ENCODE measurements at regions not wholly inside any gene's neighbourhood (a gene's known extent, or its start where the extent isn't known, plus 50 kb on each side); places are given as distances from the start of the nearest gene placed in this dataset.

- TF ChIP-seq, protein P1, sequence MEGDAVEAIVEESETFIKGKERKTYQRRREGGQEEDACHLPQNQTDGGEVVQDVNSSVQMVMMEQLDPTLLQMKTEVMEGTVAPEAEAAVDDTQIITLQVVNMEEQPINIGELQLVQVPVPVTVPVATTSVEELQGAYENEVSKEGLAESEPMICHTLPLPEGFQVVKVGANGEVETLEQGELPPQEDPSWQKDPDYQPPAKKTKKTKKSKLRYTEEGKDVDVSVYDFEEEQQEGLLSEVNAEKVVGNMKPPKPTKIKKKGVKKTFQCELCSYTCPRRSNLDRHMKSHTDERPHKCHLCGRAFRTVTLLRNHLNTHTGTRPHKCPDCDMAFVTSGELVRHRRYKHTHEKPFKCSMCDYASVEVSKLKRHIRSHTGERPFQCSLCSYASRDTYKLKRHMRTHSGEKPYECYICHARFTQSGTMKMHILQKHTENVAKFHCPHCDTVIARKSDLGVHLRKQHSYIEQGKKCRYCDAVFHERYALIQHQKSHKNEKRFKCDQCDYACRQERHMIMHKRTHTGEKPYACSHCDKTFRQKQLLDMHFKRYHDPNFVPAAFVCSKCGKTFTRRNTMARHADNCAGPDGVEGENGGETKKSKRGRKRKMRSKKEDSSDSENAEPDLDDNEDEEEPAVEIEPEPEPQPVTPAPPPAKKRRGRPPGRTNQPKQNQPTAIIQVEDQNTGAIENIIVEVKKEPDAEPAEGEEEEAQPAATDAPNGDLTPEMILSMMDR (IDR thresholded peaks at IDR 0.05 in 2 of 3, conservative IDR thresholded peaks at IDR 0.05 in 1 of 3; ENCODE audit: borderline replicate concordance in 1 of 3, insufficient read depth in 1 of 3, low read depth in 2 of 3, low read length in 2 of 3) = no peak
- TF ChIP-seq POLR2A (IDR thresholded peaks at IDR 0.05; ENCODE audit: borderline replicate concordance, extremely low read depth, insufficient read depth, insufficient read length) (no peak), ZNF274 (IDR thresholded peaks at IDR 0.05; ENCODE audit: low read depth, low read length) (no peak), JUND (IDR thresholded peaks at IDR 0.05) (no peak)
Measured at GRCh38 chr12:114789276-114789675, 105.3 kb upstream of the TBX3 start.

Data from HCT116 (cell line).